Testis (tissue), 2 donors: ENCODE measurements at regions not wholly inside any gene's neighbourhood (a gene's known extent, or its start where the extent isn't known, plus 50 kb on each side); places are given as distances from the start of the nearest gene placed in this dataset.

Source experiments
- DNase-seq: peaks from one replicate; pipeline ENCODE4 v3.0.0-alpha.2; 2019
- H3K27ac ChIP-seq, 2 donors: fragments of 200-600 bp; sonication (generic); one replicate each; pipeline ENCODE4 v1.5.1; 2019
- H3K27me3 ChIP-seq: fragments of 200-600 bp; sonication (generic); one replicate; pipeline ENCODE4 v1.5.1; 2019
- H3K36me3 ChIP-seq: fragments of 200-600 bp; sonication (generic); one replicate; pipeline ENCODE4 v1.5.1; 2017; ENCODE audit warnings: low read depth; ENCODE audit errors: missing control alignments
- H3K4me1 ChIP-seq: fragments of 200-600 bp; sonication (generic); one replicate; pipeline ENCODE4 v1.5.1; 2019
- H3K4me3 ChIP-seq, 2 donors: fragments of 200-600 bp; sonication (generic); one replicate each; pipeline ENCODE4 v1.5.1; 2017 to 2019
- H3K9me3 ChIP-seq: fragments of 200-600 bp; sonication (generic); one replicate; pipeline ENCODE4 v1.5.1; 2017
- POLR2A ChIP-seq: fragments of 450-650 bp; IDR thresholded peaks from one replicate; pipeline ENCODE4 v1.6.1; 2017; ENCODE audit warnings: antibody characterized with exemption, mild to moderate bottlenecking, moderate library complexity
- WGBS, 2 donors: methylation state at CpG; one replicate each; pipeline ENCODE4 v1.1.5; 2018; 5-methylcytosine and 5-hydroxymethylcytosine counted together
- intact Hi-C: fragments of 100-400 bp; cut with DNase I; formaldehyde crosslinking; loops from one replicate; pipeline ENCODE4 v1.15.1; 2023; ENCODE audit warnings: low total_unique reads
- TF ChIP-seq, protein P1 (sequence below), 3 experiments: fragments of 450-650 bp in 2 of 3; fragments of 200-600 bp in 1 of 3; sonication (generic) in 1 of 3; IDR thresholded peaks; one replicate each; pipeline ENCODE4 v1.5.1; 2016 to 2019; ENCODE audit warnings: antibody characterized with exemption in 3 of 3, mild to moderate bottlenecking in 2 of 3, moderate library complexity in 1 of 3

DNA sequence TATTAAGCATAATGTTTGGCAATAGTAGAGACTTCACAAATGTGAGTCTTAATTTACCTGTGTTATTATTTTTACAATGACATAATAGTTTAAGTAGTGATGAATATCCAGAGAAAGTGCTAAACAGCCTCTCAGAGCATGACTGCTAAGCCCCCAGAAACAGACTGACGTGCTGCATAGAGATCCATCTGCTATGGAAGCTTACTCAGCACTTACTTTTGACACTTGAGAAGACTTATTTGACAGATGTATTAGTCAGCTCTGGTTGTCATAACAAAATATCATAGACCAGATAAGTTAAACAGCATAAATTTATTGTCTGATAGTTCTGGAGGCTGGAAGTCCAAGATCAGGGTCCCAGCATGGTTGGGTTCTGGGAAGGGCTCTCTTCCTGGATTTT is 334.9 kb upstream of the MON1B start:
- 79 to 85% methylated on average over 1 of the region's 1 CpG for WGBS, 2 donors
- Histone ChIP-seq H3K36me3 (no peaks in the 10 kb centered on the region), H3K27me3 (no peaks in the 10 kb centered on the region), H3K9me3 (no peaks in the 10 kb centered on the region), H3K4me1 (no peaks in the 10 kb centered on the region), H3K4me3 (no peak overlapping the region), H3K27ac (no peak overlapping the region)
- TF ChIP-seq, protein P1, sequence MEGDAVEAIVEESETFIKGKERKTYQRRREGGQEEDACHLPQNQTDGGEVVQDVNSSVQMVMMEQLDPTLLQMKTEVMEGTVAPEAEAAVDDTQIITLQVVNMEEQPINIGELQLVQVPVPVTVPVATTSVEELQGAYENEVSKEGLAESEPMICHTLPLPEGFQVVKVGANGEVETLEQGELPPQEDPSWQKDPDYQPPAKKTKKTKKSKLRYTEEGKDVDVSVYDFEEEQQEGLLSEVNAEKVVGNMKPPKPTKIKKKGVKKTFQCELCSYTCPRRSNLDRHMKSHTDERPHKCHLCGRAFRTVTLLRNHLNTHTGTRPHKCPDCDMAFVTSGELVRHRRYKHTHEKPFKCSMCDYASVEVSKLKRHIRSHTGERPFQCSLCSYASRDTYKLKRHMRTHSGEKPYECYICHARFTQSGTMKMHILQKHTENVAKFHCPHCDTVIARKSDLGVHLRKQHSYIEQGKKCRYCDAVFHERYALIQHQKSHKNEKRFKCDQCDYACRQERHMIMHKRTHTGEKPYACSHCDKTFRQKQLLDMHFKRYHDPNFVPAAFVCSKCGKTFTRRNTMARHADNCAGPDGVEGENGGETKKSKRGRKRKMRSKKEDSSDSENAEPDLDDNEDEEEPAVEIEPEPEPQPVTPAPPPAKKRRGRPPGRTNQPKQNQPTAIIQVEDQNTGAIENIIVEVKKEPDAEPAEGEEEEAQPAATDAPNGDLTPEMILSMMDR (IDR thresholded peaks at IDR 0.05): no peak
- no peak for TF ChIP-seq POLR2A
- intact Hi-C loops: no loop called here
- DNase-seq: no peak

DNA sequence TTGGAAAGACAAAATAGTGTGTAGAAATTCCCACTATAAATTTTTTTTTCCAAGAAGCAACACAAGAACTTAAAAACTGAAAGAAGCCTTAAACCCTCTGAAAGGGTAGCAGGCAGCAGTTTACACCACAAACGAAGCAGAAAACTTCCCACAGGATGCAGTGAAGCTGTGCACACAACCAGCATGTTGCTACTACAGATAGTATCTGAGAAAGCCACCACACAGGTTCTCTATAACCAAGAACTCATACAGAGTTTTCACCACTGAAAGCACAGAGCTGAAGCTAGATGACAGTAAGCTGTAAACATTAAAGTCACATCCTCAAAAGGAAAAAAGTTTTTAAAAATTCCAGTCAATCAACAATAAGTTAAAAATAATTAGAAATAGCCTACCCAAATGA is 333.6 kb upstream of the MON1B start:
- no peak overlapping the region for H3K4me3 ChIP-seq
- no peaks in the 10 kb centered on the region for H3K36me3 ChIP-seq
- DNase-seq: no peak
- TF ChIP-seq, protein P1 (IDR thresholded peaks at IDR 0.05): no peak
- TF ChIP-seq POLR2A: no peak
- no peak overlapping the region for H3K27ac ChIP-seq
- H3K9me3 ChIP-seq: no peaks in the 10 kb centered on the region
- H3K4me1 ChIP-seq: no peaks in the 10 kb centered on the region
- 69 to 71% methylated on average over 1 of the region's 1 CpG for WGBS, 2 donors
- H3K27me3 ChIP-seq: no peaks in the 10 kb centered on the region
- intact Hi-C loops: no loop called here

DNA sequence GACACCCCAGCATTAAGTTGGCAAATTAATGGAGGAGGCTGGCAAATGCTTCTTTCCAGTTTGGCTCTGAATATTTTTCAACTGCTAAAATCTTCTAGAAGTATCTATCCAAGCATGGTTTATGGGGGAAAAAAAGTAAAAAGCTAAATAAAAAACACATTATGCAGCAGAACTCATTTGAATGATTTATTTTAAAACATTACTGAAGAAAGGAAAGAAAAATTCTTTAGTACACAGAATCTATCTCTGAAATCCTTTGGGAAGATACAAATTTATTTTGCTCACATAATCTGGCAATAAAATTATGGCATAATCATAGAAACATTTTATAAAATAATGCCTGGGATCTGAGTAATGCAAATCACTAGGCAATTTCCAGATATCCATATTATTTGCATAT is 328.1 kb upstream of the MON1B start:
- DNase-seq: no peak
- Histone ChIP-seq H3K27ac (no peak overlapping the region), H3K9me3 (no peaks in the 10 kb centered on the region), H3K4me1 (no peaks in the 10 kb centered on the region), H3K36me3 (no peaks in the 10 kb centered on the region), H3K4me3 (no peak overlapping the region), H3K27me3 (no peaks in the 10 kb centered on the region)
- intact Hi-C loops: no loop called here
- TF ChIP-seq, protein P1 (IDR thresholded peaks at IDR 0.05): no peak
- TF ChIP-seq POLR2A: no peak

DNA sequence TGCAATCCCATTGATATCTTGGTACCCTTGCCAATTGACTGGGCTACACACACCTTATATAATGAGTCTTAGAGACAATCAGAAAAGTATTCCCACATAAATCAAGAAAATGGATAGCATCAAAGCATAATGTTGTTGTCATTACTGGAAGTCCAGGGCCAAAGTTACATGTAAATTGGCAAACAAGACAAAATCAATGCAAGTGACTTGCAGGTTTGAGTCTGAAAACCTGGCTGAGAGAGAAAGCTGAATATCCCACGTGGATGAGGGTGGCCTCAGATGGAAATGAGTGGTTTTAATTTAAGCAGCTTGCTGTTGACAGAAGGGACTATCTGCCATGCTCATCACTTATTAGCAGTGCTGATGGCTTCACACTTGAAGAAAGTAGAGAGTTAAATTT is 324.0 kb upstream of the MON1B start:
- DNase-seq: no peak
- WGBS, 2 donors: 54 to 59% methylated on average over 1 of the region's 1 CpG
- H3K4me1 ChIP-seq: no peaks in the 10 kb centered on the region
- H3K4me3 ChIP-seq: no peak overlapping the region
- H3K36me3 ChIP-seq: no peaks in the 10 kb centered on the region
- H3K27me3 ChIP-seq: no peaks in the 10 kb centered on the region
- TF ChIP-seq, protein P1 (IDR thresholded peaks at IDR 0.05): no peak
- TF ChIP-seq POLR2A: no peak
- intact Hi-C loops: no loop called here
- H3K27ac ChIP-seq: no peak overlapping the region
- no peaks in the 10 kb centered on the region for H3K9me3 ChIP-seq

DNA sequence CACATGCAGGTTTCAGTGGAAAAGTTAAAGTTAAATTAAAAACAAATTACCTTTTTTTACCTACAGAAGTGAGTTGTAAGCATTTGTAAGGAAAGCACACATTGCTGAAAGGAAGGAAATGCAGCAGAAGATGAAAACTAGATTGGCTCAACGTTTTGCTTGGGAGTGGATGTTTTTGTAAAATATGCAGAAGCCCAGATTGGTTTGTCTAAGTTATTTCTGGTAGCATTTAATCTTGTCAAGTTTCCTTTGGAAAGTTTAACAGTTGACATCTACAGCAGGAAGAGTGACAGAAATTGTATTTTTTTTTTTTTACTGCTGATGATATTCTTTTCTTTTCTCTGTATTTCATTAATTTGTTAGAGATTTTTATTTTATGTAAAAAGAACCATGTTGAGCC is 315.1 kb upstream of the MON1B start:
- no peak for DNase-seq
- H3K27ac ChIP-seq: no peak overlapping the region
- no peaks in the 10 kb centered on the region for H3K9me3 ChIP-seq
- TF ChIP-seq, protein P1 (IDR thresholded peaks at IDR 0.05): no peak
- no peak for TF ChIP-seq POLR2A
- H3K4me3 ChIP-seq: no peak overlapping the region
- 27 to 33% methylated on average over 1 of the region's 1 CpG for WGBS, 2 donors
- no peaks in the 10 kb centered on the region for H3K4me1 ChIP-seq
- H3K36me3 ChIP-seq: no peaks in the 10 kb centered on the region
- intact Hi-C loops: no loop called here
- no peaks in the 10 kb centered on the region for H3K27me3 ChIP-seq
